ENCODE measurements at regions not wholly inside any gene's neighbourhood (a gene's known extent, or its start where the extent isn't known, plus 50 kb on each side); places are given as distances from the start of the nearest gene placed in this dataset.

- TF ChIP-seq CTCF (conservative IDR thresholded peaks at IDR 0.05; ENCODE audit: low read length) = no peak
- no peak overlapping the region for H3K4me3 ChIP-seq (ENCODE audit: low read length)
- no peak for DNase-seq (ENCODE audit: low read depth)
Measured at GRCh38 chr20:22006306-22006705, 300.8 kb downstream of the PAX1 start.

- DNase-seq (ENCODE audit: low read depth) = no peak
- no peak overlapping the region for H3K4me3 ChIP-seq (ENCODE audit: low read length)
- TF ChIP-seq CTCF (conservative IDR thresholded peaks at IDR 0.05; ENCODE audit: low read length) = no peak
Measured at GRCh38 chr20:22005535-22005934, 300.1 kb downstream of the PAX1 start.

DNA sequence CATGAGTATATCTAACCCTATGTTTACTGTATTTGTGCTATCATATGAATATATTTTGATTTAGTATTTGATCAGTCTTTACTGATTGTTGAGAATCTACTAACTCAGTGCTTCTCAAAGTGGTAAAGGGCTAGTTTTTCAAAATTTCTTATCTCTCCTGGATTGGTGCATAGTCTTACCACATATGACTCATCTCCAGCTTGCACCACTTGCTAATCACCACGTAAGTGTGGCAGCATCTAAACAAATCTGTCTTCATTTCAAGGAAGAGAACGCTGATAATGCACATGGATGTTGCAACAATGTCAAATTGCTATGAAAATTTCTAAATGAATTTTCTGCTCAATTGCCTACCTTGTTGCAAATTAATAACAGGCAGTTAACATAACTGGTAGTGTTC is 299.5 kb downstream of the PAX1 start:
- no peak for TF ChIP-seq CTCF (conservative IDR thresholded peaks at IDR 0.05; ENCODE audit: low read length)
- no peak overlapping the region for H3K4me3 ChIP-seq (ENCODE audit: low read length)
- DNase-seq (ENCODE audit: low read depth) = peak; percentile 21

GRCh38 chr20:22003680-22004079 is 298.2 kb downstream of the PAX1 start:
- TF ChIP-seq CTCF (conservative IDR thresholded peaks at IDR 0.05; ENCODE audit: low read length) = no peak
- no peak for DNase-seq (ENCODE audit: low read depth)
- no peak overlapping the region for H3K4me3 ChIP-seq (ENCODE audit: low read length)

- TF ChIP-seq CTCF (conservative IDR thresholded peaks at IDR 0.05; ENCODE audit: low read length) = no peak
- DNase-seq (ENCODE audit: low read depth) = peak; percentile 56
- no peak overlapping the region for H3K4me3 ChIP-seq (ENCODE audit: low read length)
Measured at GRCh38 chr20:22001886-22002285, 296.4 kb downstream of the PAX1 start.

- no peak for TF ChIP-seq CTCF (conservative IDR thresholded peaks at IDR 0.05; ENCODE audit: low read length)
- DNase-seq (ENCODE audit: low read depth) = no peak
- no peak overlapping the region for H3K4me3 ChIP-seq (ENCODE audit: low read length)
Measured at GRCh38 chr20:21995461-21995860, 290.0 kb downstream of the PAX1 start.

DNA sequence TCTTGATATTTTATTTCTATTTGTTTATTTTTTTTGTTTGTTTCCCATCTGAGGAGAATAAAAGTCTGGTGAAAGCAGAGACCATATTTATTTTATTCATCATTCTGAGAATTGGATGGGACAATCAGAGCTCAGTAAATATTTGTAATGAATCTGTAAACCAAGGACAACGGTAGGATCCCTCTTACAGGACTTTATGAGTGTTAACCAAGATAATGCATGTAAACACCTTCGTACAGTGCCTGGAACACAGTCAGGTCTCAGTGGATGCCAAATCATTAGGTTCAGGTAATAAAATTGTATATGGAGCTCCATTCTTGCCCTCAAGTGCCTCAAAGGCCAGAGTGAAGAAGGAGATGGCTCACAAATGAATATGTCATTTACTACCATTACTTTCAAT is 288.7 kb downstream of the PAX1 start:
- TF ChIP-seq CTCF (conservative IDR thresholded peaks at IDR 0.05; ENCODE audit: low read length) = no peak
- no peak overlapping the region for H3K4me3 ChIP-seq (ENCODE audit: low read length)
- no peak for DNase-seq (ENCODE audit: low read depth)
